Endothelial cell of umbilical vein (primary cell): ENCODE measurements at regions not wholly inside any gene's neighbourhood (a gene's known extent, or its start where the extent isn't known, plus 50 kb on each side); places are given as distances from the start of the nearest gene placed in this dataset.

Experiments
- BruUV-seq: library from RNA; stranded (reverse); fragments of 400-500 nt; replicated peaks from 2 replicates; lab custom pipeline; 2021; lab: Mats Ljungman, UMichigan
- CTCF ChIA-PET: fragments of 300-600, 350-600 bp; sonication (Branson Sonifier 250); formaldehyde crosslinking; loops from one replicate; lab custom pipeline; 2021; ENCODE audit warnings: antibody characterized with exemption, inconsistent platforms; lab: Charles Lee
- POLR2A ChIA-PET: fragments of 300-600, 350-600 bp; sonication (Branson Sonifier 250); formaldehyde crosslinking; loops from one replicate; lab custom pipeline; 2021; ENCODE audit warnings: antibody characterized with exemption, inconsistent platforms; lab: Charles Lee
- DNase-seq: peaks from one replicate; pipeline ENCODE4 v3.0.0-alpha.2; 2011; ENCODE audit warnings: low read depth, low spot score
- FAIRE-seq: peaks from 2 replicates; lab custom pipeline; 2011; peaks lifted over from hg19 to GRCh38; lab: Jason Lieb, UNC
- H2AFZ ChIP-seq: 2 replicates; pipeline ENCODE4 v1.6.0; 2012; ENCODE audit warnings: low read depth, low read length, control low read depth, inconsistent platforms
- H3K27ac ChIP-seq: 2 replicates; pipeline ENCODE4 v1.5.1; 2011; ENCODE audit warnings: low read depth, mild to moderate bottlenecking, control low read depth, low read length, moderate library complexity; ENCODE audit not compliant: insufficient read depth
- H3K27me3 ChIP-seq, 2 experiments: 2 replicates each; pipeline versions ENCODE4 v1.6.0 to v1.6.1; 2011; ENCODE audit warnings: low read length in 2 of 2, mixed read lengths in 1 of 2; ENCODE audit not compliant: control insufficient read depth in 2 of 2, insufficient read depth in 2 of 2
- H3K36me3 ChIP-seq, 2 experiments: 2 replicates in 1 of 2; 3 replicates in 1 of 2; pipeline ENCODE4 v1.5.1; 2011; ENCODE audit warnings: low read length in 2 of 2, mild to moderate bottlenecking in 1 of 2, moderate library complexity in 1 of 2; ENCODE audit not compliant: control insufficient read depth in 2 of 2, insufficient read depth in 2 of 2; ENCODE audit errors: extremely low read depth in 1 of 2
- H3K4me1 ChIP-seq: 3 replicates; pipeline ENCODE4 v1.5.1; 2011; ENCODE audit warnings: mild to moderate bottlenecking, low read length; ENCODE audit not compliant: control insufficient read depth, insufficient read depth; ENCODE audit errors: extremely low read depth
- H3K4me2 ChIP-seq: 2 replicates; pipeline ENCODE4 v1.6.1; 2011; ENCODE audit warnings: low read length, control low read depth, mixed read lengths; ENCODE audit not compliant: insufficient read depth
- H3K4me3 ChIP-seq, 3 experiments: fragments of 200-600 bp in 1 of 3; sonication (generic), shearing (Covaris generic) in 1 of 3; replicated peaks in 1 of 3; 2 replicates each; pipeline ENCODE4 v1.5.1; 2011 to 2016; ENCODE audit warnings: control low read depth in 3 of 3, low read length in 3 of 3, mild to moderate bottlenecking in 2 of 3, inconsistent platforms in 1 of 3, low read depth in 1 of 3, moderate library complexity in 1 of 3; ENCODE audit not compliant: insufficient read depth in 1 of 3
- H3K79me2 ChIP-seq: 2 replicates; pipeline ENCODE4 v1.6.0; 2012; ENCODE audit warnings: low read length, inconsistent platforms; ENCODE audit not compliant: control insufficient read depth, insufficient read depth
- H3K9ac ChIP-seq: replicated peaks from 2 replicates; pipeline ENCODE3; 2011; ENCODE audit warnings: low read length, control low read depth; ENCODE audit not compliant: insufficient read depth; ENCODE audit errors: extremely low read depth
- H3K9me1 ChIP-seq: replicated peaks from 3 replicates; pipeline ENCODE4 v1.6.0; 2011; ENCODE audit warnings: mild to moderate bottlenecking, low read length; ENCODE audit not compliant: control insufficient read depth, insufficient read depth; ENCODE audit errors: extremely low read depth
- H3K9me3 ChIP-seq: replicated peaks from 2 replicates; pipeline ENCODE4 v1.5.1; 2012; ENCODE audit warnings: low read length, inconsistent platforms; ENCODE audit not compliant: control insufficient read depth, insufficient read depth
- H4K20me1 ChIP-seq: replicated peaks from 2 replicates; pipeline ENCODE3; 2011; ENCODE audit warnings: mild to moderate bottlenecking, low read length; ENCODE audit not compliant: control insufficient read depth, insufficient read depth; ENCODE audit errors: extremely low read depth
- CTCF ChIP-seq, 2 donors: IDR thresholded peaks; 1 replicate in 1 of 2; 2 replicates in 1 of 2; pipeline ENCODE4 v1.5.1; 2011; ENCODE audit warnings: low read length in 2 of 2, mild to moderate bottlenecking in 2 of 2, moderate library complexity in 2 of 2, control low read depth in 1 of 2, inconsistent platforms in 1 of 2, low read depth in 1 of 2; ENCODE audit not compliant: insufficient read depth in 1 of 2; ENCODE audit errors: extremely low read depth in 1 of 2
- EZH2 ChIP-seq: IDR thresholded peaks from 2 replicates; pipeline ENCODE4 v1.6.1; 2012; ENCODE audit warnings: borderline replicate concordance, low read depth, mild to moderate bottlenecking, moderate library complexity, low read length, inconsistent platforms; ENCODE audit not compliant: severe bottlenecking
- dilution Hi-C: fragments of 300-500 bp; cut with MboI; formaldehyde crosslinking; loops from one replicate; pipeline ENCODE4 v1.15.0; 2019; ENCODE audit warnings: low sequenced_read_pairs; ENCODE audit not compliant: extremely low pct_ligation_motif_present
- intact Hi-C: fragments of 100-400 bp; cut with micrococcal nuclease; formaldehyde crosslinking; loops from one replicate; pipeline ENCODE4 v1.10.0; 2022

- CTCF ChIA-PET, result interaction anchor here (1.0 to 2.7 kb wide), 7 partner anchors 9 to 113 kb away, joined by 3 to 13 read pairs (median 5); no protein-coding TSS in a partner anchor
- TF ChIP-seq CTCF (IDR thresholded peaks at IDR 0.05; ENCODE audit: extremely low read depth in 1 of 2, insufficient read depth in 1 of 2, low read depth in 1 of 2, low read length in 2 of 2), result peak in 1 of 2 donors; percentile 7
- TF ChIP-seq EZH2, result no peak
- H3K36me3 ChIP-seq, result no peaks in the 10 kb centered on the region
- H3K9me3 ChIP-seq, result no peaks in the 10 kb centered on the region
- peaks cover 5% of the 10 kb centered on the region for H3K4me1 ChIP-seq
- H2AFZ ChIP-seq, result no peak overlapping the region
- H3K27ac ChIP-seq, result no peak overlapping the region
- H3K9ac ChIP-seq, result no peak overlapping the region
- POLR2A ChIA-PET, result no interaction called here
- dilution Hi-C loops (no loop called here), intact Hi-C loops (loop anchor here (1.0 to 5.0 kb wide), 2 partner anchors 9 to 38 kb away; no protein-coding TSS in a partner anchor)
- FAIRE-seq (no peak), DNase-seq (peak; percentile 21)
- no peak overlapping the region for H3K4me2 ChIP-seq
- no peak overlapping the region for H3K4me3 ChIP-seq
- no peaks in the 10 kb centered on the region for H3K9me1 ChIP-seq
- no peaks in the 10 kb centered on the region for H4K20me1 ChIP-seq
- no peaks in the 10 kb centered on the region for H3K79me2 ChIP-seq
- no peaks in the 10 kb centered on the region for H3K27me3 ChIP-seq
- BruUV-seq, result no TSS peak
Measured at GRCh38 chr9:136604823-136605525, 57.7 kb upstream of the EGFL7 start.
